Lower leg skin (tissue), 3 donors: ENCODE measurements at regions not wholly inside any gene's neighbourhood (a gene's known extent, or its start where the extent isn't known, plus 50 kb on each side); places are given as distances from the start of the nearest gene placed in this dataset.

ENCODE experiments used
- POLR2A ChIP-seq, 2 donors: fragments of 450-650 bp; IDR thresholded peaks; one replicate each; pipeline ENCODE4 v1.6.1; 2016 to 2017; ENCODE audit warnings: antibody characterized with exemption in 2 of 2, mild to moderate bottlenecking in 1 of 2, moderate library complexity in 1 of 2
- TF ChIP-seq, protein P1 (sequence below), 3 donors: fragments of 450-650 bp; IDR thresholded peaks; one replicate each; pipeline ENCODE4 v1.5.1; 2016; ENCODE audit warnings: antibody characterized with exemption in 3 of 3, mild to moderate bottlenecking in 3 of 3, moderate library complexity in 2 of 3

DNA sequence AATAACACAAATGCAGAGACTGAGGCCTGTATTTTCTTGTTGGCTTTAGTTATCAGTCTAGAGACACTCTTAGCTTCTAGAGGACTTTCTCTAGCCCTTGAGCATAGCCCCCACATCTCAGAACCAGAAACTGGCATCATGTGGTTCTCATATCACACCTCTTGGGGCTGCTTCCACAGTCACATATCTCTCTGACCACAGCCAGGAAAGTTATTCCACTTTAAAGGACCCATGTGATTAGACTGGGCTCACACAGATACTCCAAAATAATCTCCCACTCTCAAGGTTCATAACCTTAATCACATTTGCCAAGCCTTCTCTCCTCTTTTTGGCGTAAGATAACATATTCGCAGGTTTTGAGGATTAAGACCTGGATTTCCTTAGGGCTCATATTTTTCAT lies 846.9 kb upstream of the MIR17HG start:
- TF ChIP-seq, protein P1, sequence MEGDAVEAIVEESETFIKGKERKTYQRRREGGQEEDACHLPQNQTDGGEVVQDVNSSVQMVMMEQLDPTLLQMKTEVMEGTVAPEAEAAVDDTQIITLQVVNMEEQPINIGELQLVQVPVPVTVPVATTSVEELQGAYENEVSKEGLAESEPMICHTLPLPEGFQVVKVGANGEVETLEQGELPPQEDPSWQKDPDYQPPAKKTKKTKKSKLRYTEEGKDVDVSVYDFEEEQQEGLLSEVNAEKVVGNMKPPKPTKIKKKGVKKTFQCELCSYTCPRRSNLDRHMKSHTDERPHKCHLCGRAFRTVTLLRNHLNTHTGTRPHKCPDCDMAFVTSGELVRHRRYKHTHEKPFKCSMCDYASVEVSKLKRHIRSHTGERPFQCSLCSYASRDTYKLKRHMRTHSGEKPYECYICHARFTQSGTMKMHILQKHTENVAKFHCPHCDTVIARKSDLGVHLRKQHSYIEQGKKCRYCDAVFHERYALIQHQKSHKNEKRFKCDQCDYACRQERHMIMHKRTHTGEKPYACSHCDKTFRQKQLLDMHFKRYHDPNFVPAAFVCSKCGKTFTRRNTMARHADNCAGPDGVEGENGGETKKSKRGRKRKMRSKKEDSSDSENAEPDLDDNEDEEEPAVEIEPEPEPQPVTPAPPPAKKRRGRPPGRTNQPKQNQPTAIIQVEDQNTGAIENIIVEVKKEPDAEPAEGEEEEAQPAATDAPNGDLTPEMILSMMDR (IDR thresholded peaks at IDR 0.05) = no peak
- no peak for TF ChIP-seq POLR2A (IDR thresholded peaks at IDR 0.05)
